ENCODE measurements at regions not wholly inside any gene's neighbourhood (a gene's known extent, or its start where the extent isn't known, plus 50 kb on each side); places are given as distances from the start of the nearest gene placed in this dataset.

DNA sequence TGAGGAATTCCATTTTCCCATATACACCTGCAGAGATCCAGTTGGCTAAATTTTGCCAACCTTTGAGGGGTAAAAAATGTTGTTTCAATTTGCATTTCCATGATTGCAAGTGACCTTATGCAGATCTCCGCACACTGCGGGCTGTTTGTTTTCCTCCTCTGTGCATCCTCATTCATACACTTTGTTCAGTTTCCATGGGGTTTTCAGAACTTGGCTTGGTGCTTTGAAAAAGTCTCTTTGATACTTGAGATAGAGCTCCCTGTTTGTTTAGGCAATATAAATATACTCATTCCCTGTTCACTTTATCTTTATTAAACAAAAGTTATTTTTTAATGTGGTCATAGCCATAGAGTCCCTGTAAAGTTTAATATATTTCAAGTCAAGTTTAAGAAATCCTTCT lies 353.1 kb downstream of the CMPK2 start:
- POLR2A ChIA-PET (ENCODE audit: partially characterized antibody): no interaction called here
- FAIRE-seq: no peak

More for the DNA sequence above, 353.1 kb downstream of the CMPK2 start:
- Histone ChIP-seq H3K23me2 (ENCODE audit: low read depth, low read length) (no peaks in the 10 kb centered on the region), H3K4me2 (ENCODE audit: insufficient read depth in 1 of 2, low read depth in 2 of 2, low read length in 2 of 2) (no peak overlapping the region), H3K9me3 (ENCODE audit: insufficient read depth in 2 of 2, low read depth in 1 of 2, low read length in 1 of 2) (no peaks in the 10 kb centered on the region), H3K9ac (replicated peaks in 1 of 4; ENCODE audit: extremely low read depth in 1 of 4, low read depth in 3 of 4, low read length in 3 of 4) (no peak overlapping the region), H3K4me1 (replicated peaks in 1 of 4; ENCODE audit: control insufficient read depth in 3 of 4, insufficient read depth in 4 of 4, low read length in 3 of 4) (peaks cover 0 to 2% (median 0%) of the 10 kb centered on the region in 4 experiments; a peak in 1 of 7 replicates), H2BK5ac (ENCODE audit: low read depth, low read length) (no peak overlapping the region), H3K4me3 (ENCODE audit: extremely low read depth in 1 of 4, insufficient read depth in 2 of 4, low read depth in 3 of 4, low read length in 4 of 4) (no peak overlapping the region), H2BK120ac (replicated peaks; ENCODE audit: low read depth, low read length) (no peak overlapping the region), H3K4ac (replicated peaks; ENCODE audit: insufficient read length, low read depth, low read length) (no peak overlapping the region), H3K56ac (replicated peaks; ENCODE audit: insufficient read length, low read depth, low read length) (no peak overlapping the region), H2AK5ac (ENCODE audit: low read depth, low read length) (no peak overlapping the region), H4K20me1 (replicated peaks in 1 of 2; ENCODE audit: control insufficient read depth in 1 of 2, insufficient read depth in 2 of 2, low read length in 2 of 2) (no peaks in the 10 kb centered on the region), H4K5ac (ENCODE audit: insufficient read length, low read depth, low read length) (no peak overlapping the region), H3K27me3 (replicated peaks in 1 of 4; ENCODE audit: control insufficient read depth in 3 of 4, extremely low read depth in 1 of 4, insufficient read depth in 3 of 4, low read length in 3 of 4) (no peaks in the 10 kb centered on the region), H3K18ac (ENCODE audit: extremely low read depth, low read length) (no peak overlapping the region), H3K36me3 (ENCODE audit: control insufficient read depth in 2 of 4, insufficient read depth in 4 of 4, low read length in 3 of 4) (no peaks in the 10 kb centered on the region), H4K91ac (replicated peaks; ENCODE audit: insufficient read length, low read length) (no peak overlapping the region), H3K79me1 (ENCODE audit: low read depth, low read length) (no peaks in the 10 kb centered on the region), H2BK15ac (ENCODE audit: low read length) (no peak overlapping the region), H2BK12ac (ENCODE audit: low read depth, low read length) (no peak overlapping the region), H2BK20ac (ENCODE audit: low read length) (no peak overlapping the region), H3K14ac (ENCODE audit: insufficient read length) (no peak overlapping the region), H3K27ac (ENCODE audit: low read depth, low read length) (no peak overlapping the region), H3K23ac (ENCODE audit: insufficient read length) (no peak overlapping the region), H2AFZ (ENCODE audit: low read length) (no peak overlapping the region), H4K8ac (ENCODE audit: extremely low read depth, insufficient read depth, low read length) (no peak overlapping the region), H3K79me2 (ENCODE audit: control insufficient read depth in 1 of 2, insufficient read depth in 2 of 2, low read length in 2 of 2) (no peaks in the 10 kb centered on the region)
- CTCF ChIA-PET (ENCODE audit: partially characterized antibody): no interaction called here
- no peak for DNase-seq (ENCODE audit: low read depth in 1 of 2, low spot score in 2 of 2)
- TF ChIP-seq BACH1 (IDR thresholded peaks at IDR 0.05; ENCODE audit: low read length) (no peak), EZH2 (IDR thresholded peaks at IDR 0.05; ENCODE audit: low read depth, low read length, severe bottlenecking) (no peak), CBX8 (IDR thresholded peaks at IDR 0.05; ENCODE audit: borderline replicate concordance, low read depth, low read length) (no peak), GABPA (IDR thresholded peaks at IDR 0.05; ENCODE audit: borderline replicate concordance, insufficient read depth, low read length) (no peak), KDM1A (IDR thresholded peaks at IDR 0.05; ENCODE audit: borderline replicate concordance, low read length) (no peak)
- WGBS, 2 experiments (ENCODE audit: extremely low coverage in 1 of 2, insufficient coverage in 1 of 2, insufficient read length in 1 of 2, insufficient replicate concordance in 2 of 2, low coverage in 1 of 2, low lambda C conversion rate in 2 of 2, missing lambda C conversion rate in 1 of 2): 93% methylated on average over 2 of the region's 2 CpGs; no CpG with 5 or more reads in 1 of the 2 experiments

Data from H1 (cell line).